ENCODE measurements at regions not wholly inside any gene's neighbourhood (a gene's known extent, or its start where the extent isn't known, plus 50 kb on each side); places are given as distances from the start of the nearest gene placed in this dataset.

- H3K4me3 ChIP-seq (ENCODE audit: low read depth in 1 of 3, low read length in 3 of 3) = no peak overlapping the region
- DNase-seq (ENCODE audit: low spot score) = no peak
- H3K27me3 ChIP-seq (ENCODE audit: control insufficient read depth in 4 of 4, insufficient read depth in 4 of 4, low read length in 3 of 4) = no peaks in the 10 kb centered on the region
- TF ChIP-seq RXRA (IDR thresholded peaks at IDR 0.05) (no peak), FOXA2 (IDR thresholded peaks at IDR 0.05) (no peak), TAF1 (conservative IDR thresholded peaks at IDR 0.05) (no peak), YY1 (IDR thresholded peaks at IDR 0.05) (no peak), REST (IDR thresholded peaks at IDR 0.05) (no peak)
- H3K9ac ChIP-seq (ENCODE audit: low read depth in 1 of 2, low read length in 2 of 2) = no peak overlapping the region
- H3K27ac ChIP-seq (ENCODE audit: low read depth in 1 of 2, low read length in 2 of 2) = no peak overlapping the region
- H3K36me3 ChIP-seq (ENCODE audit: control insufficient read depth in 4 of 4, insufficient read depth in 3 of 4, low read depth in 1 of 4, low read length in 3 of 4) = no peaks in the 10 kb centered on the region
- H3K9me3 ChIP-seq (ENCODE audit: control insufficient read depth in 4 of 4, low read length in 3 of 4) = no peaks in the 10 kb centered on the region
- no peaks in the 10 kb centered on the region for H3K4me1 ChIP-seq (ENCODE audit: control insufficient read depth in 4 of 4, insufficient read depth in 4 of 4, low read length in 3 of 4)
- 84% methylated on average over 3 of the region's 3 CpGs for WGBS
Observed at GRCh38 chr1:81654657-81655056, 146.1 kb upstream of the ADGRL2 start.

- TF ChIP-seq JUND (IDR thresholded peaks at IDR 0.05) = no peak
- TF ChIP-seq FOXA2 (IDR thresholded peaks at IDR 0.05) = no peak
- TF ChIP-seq REST (IDR thresholded peaks at IDR 0.05) = no peak
- 74% methylated on average over 8 of the region's 8 CpGs for WGBS
- H3K27ac ChIP-seq (ENCODE audit: low read depth in 1 of 2, low read length in 2 of 2) = no peak overlapping the region
- no peak overlapping the region for H3K9ac ChIP-seq (ENCODE audit: low read depth in 1 of 2, low read length in 2 of 2)
- no peaks in the 10 kb centered on the region for H3K4me1 ChIP-seq (ENCODE audit: control insufficient read depth in 4 of 4, insufficient read depth in 4 of 4, low read length in 3 of 4)
- H3K36me3 ChIP-seq (ENCODE audit: control insufficient read depth in 4 of 4, insufficient read depth in 3 of 4, low read depth in 1 of 4, low read length in 3 of 4) = no peaks in the 10 kb centered on the region
- no peak overlapping the region for H3K4me3 ChIP-seq (ENCODE audit: low read depth in 1 of 3, low read length in 3 of 3)
- H3K27me3 ChIP-seq (ENCODE audit: control insufficient read depth in 4 of 4, insufficient read depth in 4 of 4, low read length in 3 of 4) = no peaks in the 10 kb centered on the region
- DNase-seq (ENCODE audit: low spot score) = no peak
- H3K9me3 ChIP-seq (ENCODE audit: control insufficient read depth in 4 of 4, low read length in 3 of 4) = no peaks in the 10 kb centered on the region
Observed at GRCh38 chr1:81654147-81654546, 146.6 kb upstream of the ADGRL2 start.

- Histone ChIP-seq H3K4me1 (ENCODE audit: control insufficient read depth in 4 of 4, insufficient read depth in 4 of 4, low read length in 3 of 4) (no peaks in the 10 kb centered on the region), H3K9ac (ENCODE audit: low read depth in 1 of 2, low read length in 2 of 2) (no peak overlapping the region), H3K4me3 (ENCODE audit: low read depth in 1 of 3, low read length in 3 of 3) (no peak overlapping the region), H3K27ac (ENCODE audit: low read depth in 1 of 2, low read length in 2 of 2) (no peak overlapping the region), H3K27me3 (ENCODE audit: control insufficient read depth in 4 of 4, insufficient read depth in 4 of 4, low read length in 3 of 4) (no peaks in the 10 kb centered on the region), H3K9me3 (ENCODE audit: control insufficient read depth in 4 of 4, low read length in 3 of 4) (no peaks in the 10 kb centered on the region), H3K36me3 (ENCODE audit: control insufficient read depth in 4 of 4, insufficient read depth in 3 of 4, low read depth in 1 of 4, low read length in 3 of 4) (peaks cover 0 to 2% (median 0%) of the 10 kb centered on the region in 4 donors)
- DNase-seq (ENCODE audit: low spot score) = no peak
- TF ChIP-seq RAD21 (IDR thresholded peaks at IDR 0.05) = no peak
- TF ChIP-seq NR2F2 (IDR thresholded peaks at IDR 0.05) = no peak
- TF ChIP-seq MAX (IDR thresholded peaks at IDR 0.05) = no peak
- no peak for TF ChIP-seq SP1 (IDR thresholded peaks at IDR 0.05)
- no peak for TF ChIP-seq TAF1 (conservative IDR thresholded peaks at IDR 0.05)
- no peak for TF ChIP-seq JUND (IDR thresholded peaks at IDR 0.05)
- no peak for TF ChIP-seq GABPA (IDR thresholded peaks at IDR 0.05 in 1 of 2, conservative IDR thresholded peaks at IDR 0.05 in 1 of 2)
- no peak for TF ChIP-seq ZBTB33 (IDR thresholded peaks at IDR 0.05)
- no peak for TF ChIP-seq EGR1 (IDR thresholded peaks at IDR 0.05; ENCODE audit: low read depth in 2 of 2)
- no peak for TF ChIP-seq FOXA1 (IDR thresholded peaks at IDR 0.05)
- TF ChIP-seq HNF4A (conservative IDR thresholded peaks at IDR 0.05) = no peak
- no peak for TF ChIP-seq YY1 (IDR thresholded peaks at IDR 0.05)
- no peak for TF ChIP-seq CTCF (IDR thresholded peaks at IDR 0.05; ENCODE audit: low read depth, low read length, missing input control)
- no peak for TF ChIP-seq FOXA2 (IDR thresholded peaks at IDR 0.05)
- TF ChIP-seq RXRA (IDR thresholded peaks at IDR 0.05) = no peak
- TF ChIP-seq ATF3 (IDR thresholded peaks at IDR 0.05) = no peak
Observed at GRCh38 chr1:81650776-81651175, 150.0 kb upstream of the ADGRL2 start.

Data from liver (tissue), 8 donors.